IPS DF 6.9 (cell line): ENCODE measurements at regions not wholly inside any gene's neighbourhood (a gene's known extent, or its start where the extent isn't known, plus 50 kb on each side); places are given as distances from the start of the nearest gene placed in this dataset.

Source experiments
- DNase-seq: peaks from one replicate; pipeline ENCODE4 v3.0.0-alpha.2; 2013; ENCODE audit warnings: low read depth, low spot score
- H3K27ac ChIP-seq: one replicate; pipeline ENCODE4 v1.5.1; 2013; ENCODE audit warnings: low read length, control low read depth
- H3K27me3 ChIP-seq: 2 replicates; pipeline ENCODE4 v1.6.1; 2013; ENCODE audit warnings: mild to moderate bottlenecking, low read length; ENCODE audit not compliant: control insufficient read depth, insufficient read depth
- H3K36me3 ChIP-seq: 2 replicates; pipeline ENCODE4 v1.6.1; 2013; ENCODE audit warnings: low read length; ENCODE audit not compliant: control insufficient read depth, insufficient read depth
- H3K4me1 ChIP-seq: 2 replicates; pipeline ENCODE4 v1.6.1; 2013; ENCODE audit warnings: low read length; ENCODE audit not compliant: control insufficient read depth, insufficient read depth
- H3K4me3 ChIP-seq: 2 replicates; pipeline ENCODE4 v1.5.1; 2013; ENCODE audit warnings: mild to moderate bottlenecking, low read length
- H3K9me3 ChIP-seq: 2 replicates; pipeline ENCODE4 v1.6.1; 2013; ENCODE audit warnings: low read length, inconsistent platforms; ENCODE audit not compliant: control insufficient read depth, insufficient read depth
- WGBS: extraction: QIAGEN DNeasy Blood & Tissue Kit; methylation state at CpG from one replicate; pipeline ENCODE4 v1.1.7; 2013; ENCODE audit warnings: mixed read lengths, missing lambda C conversion rate; ENCODE audit not compliant: insufficient read length, insufficient coverage; 5-methylcytosine and 5-hydroxymethylcytosine counted together

DNA sequence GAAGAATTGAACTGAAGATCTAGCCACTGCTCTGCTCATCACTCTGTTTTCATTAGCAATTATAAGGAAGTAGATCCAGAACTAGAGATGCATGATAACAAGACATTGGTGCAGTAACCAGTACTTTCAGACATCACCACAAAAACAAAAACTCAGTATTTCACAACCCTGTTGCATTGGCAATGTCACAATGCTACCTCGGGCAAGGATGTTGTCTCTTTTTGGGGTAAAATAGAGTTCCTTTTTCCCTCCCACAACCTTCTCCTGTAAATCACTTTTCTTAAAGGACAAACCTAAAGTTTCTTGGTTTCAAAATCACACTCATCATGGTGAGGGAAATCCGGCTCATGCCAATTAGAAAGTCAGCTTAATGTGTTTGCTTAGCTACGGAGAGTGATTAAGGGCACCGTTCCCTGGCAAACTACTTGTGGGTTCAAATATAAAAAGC lies 420.1 kb upstream of the MEF2C start:
- Histone ChIP-seq H3K27me3 (no peaks in the 10 kb centered on the region), H3K4me1 (no peaks in the 10 kb centered on the region), H3K27ac (no peak overlapping the region), H3K36me3 (no peaks in the 10 kb centered on the region), H3K9me3 (no peaks in the 10 kb centered on the region), H3K4me3 (no peak overlapping the region)
- no CpG with 5 or more reads among the region's 4 CpGs for WGBS
- no peak for DNase-seq

DNA sequence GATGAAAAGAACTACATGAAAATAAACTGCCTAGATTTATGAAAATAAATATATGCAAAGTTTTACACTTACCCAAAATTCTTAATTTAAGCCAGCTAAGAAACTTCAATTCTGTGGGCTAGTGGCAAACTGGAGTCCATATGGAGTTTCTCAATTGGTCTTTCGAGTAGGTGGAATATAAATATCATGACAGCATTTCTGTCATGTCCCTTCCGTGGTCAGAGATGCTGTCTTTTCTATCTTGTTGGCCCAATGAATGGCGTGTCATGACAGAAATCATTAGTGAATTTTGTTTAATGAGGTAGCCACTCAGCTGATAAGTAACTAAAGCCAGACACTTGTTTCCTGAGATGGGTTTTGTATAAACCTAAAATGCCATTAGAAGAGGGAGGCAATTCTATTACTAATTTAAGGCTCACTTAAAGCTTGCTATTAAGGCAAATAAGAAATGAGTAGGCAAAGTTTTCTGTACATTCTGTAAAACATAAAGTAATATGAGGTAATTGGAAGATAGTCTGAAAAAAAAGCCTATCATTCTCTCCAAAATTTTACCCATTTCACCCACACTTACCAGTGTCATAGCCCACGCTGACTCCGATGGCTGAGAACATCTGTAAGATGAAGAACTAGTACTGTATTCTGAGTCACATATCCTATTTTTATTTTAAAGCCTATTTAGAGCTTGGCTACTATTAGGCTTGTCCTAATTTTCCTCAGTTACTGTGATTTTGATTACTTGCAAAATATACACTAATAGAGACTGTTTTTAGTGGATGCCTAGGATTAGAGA lies 419.3 kb upstream of the MEF2C start:
- Histone ChIP-seq H3K9me3 (no peaks in the 10 kb centered on the region), H3K36me3 (no peaks in the 10 kb centered on the region), H3K27ac (no peak overlapping the region), H3K4me1 (no peaks in the 10 kb centered on the region), H3K4me3 (no peak overlapping the region), H3K27me3 (no peaks in the 10 kb centered on the region)
- WGBS: no CpG with 5 or more reads among the region's 5 CpGs
- DNase-seq: no peak

DNA sequence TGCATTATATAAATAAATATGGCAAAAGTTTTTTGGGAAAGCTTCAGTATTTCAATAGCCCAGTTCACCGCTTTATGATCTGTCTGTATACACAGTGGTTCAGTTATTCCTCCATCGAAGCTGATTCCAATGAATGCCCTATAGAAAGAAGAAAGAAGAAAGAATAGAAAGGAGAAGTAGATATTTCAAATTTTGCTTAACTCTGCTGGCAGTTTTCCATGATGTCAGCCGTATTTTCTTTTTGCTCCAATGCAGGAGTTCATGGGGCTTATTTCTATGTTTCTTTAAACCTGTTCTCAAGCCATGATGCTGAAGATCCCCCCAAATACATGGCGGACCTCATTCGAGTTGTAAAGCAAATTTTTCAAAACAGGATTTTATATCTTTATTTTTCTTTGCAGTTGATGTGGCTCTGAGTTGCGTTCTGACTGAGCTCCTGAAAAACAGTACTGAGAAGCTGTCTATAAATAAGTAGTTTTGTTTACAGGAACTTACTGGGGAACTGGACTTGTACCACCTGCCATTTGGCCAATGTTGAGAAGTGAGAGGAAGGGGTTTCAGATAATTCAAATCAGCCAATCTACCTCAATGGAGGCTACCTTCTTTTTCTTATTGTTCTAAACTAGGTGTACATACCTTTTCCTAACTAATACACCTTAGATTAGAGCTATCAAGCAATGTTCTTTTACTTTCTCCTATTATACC lies 418.5 kb upstream of the MEF2C start:
- Histone ChIP-seq H3K27ac (no peak overlapping the region), H3K4me1 (no peaks in the 10 kb centered on the region), H3K27me3 (no peaks in the 10 kb centered on the region), H3K9me3 (no peaks in the 10 kb centered on the region), H3K36me3 (no peaks in the 10 kb centered on the region), H3K4me3 (no peak overlapping the region)
- no CpG with 5 or more reads among the region's 6 CpGs for WGBS
- DNase-seq: no peak

DNA sequence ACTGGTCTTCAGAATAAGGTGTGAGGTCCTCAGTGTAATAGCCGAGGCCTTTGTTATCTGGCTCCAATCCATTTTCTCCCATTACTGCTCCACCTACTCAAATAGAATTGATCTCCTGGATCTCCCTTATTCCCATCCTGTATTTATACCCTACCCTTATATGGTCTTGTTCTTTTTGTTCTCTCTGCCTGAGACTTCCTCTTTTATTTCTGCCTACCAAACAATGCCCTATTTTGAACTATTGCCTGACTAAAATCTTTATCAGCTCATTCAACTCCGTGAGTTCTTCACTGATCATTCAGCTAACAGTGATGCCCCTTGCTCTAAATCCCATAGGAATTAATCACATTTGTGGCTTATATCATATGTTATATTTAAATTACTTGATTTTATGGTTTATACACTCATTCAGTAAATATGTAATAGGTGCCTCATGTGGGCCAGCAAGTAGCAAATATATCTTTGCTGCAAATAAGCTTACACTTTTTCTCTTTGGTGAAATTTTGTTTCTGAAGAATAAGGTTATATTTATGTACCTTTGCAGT lies 417.5 kb upstream of the MEF2C start:
- Histone ChIP-seq H3K4me3 (no peak overlapping the region), H3K9me3 (no peaks in the 10 kb centered on the region), H3K4me1 (no peaks in the 10 kb centered on the region), H3K27ac (no peak overlapping the region), H3K36me3 (no peaks in the 10 kb centered on the region), H3K27me3 (no peaks in the 10 kb centered on the region)
- no CpG with 5 or more reads among the region's 2 CpGs for WGBS
- DNase-seq: no peak

DNA sequence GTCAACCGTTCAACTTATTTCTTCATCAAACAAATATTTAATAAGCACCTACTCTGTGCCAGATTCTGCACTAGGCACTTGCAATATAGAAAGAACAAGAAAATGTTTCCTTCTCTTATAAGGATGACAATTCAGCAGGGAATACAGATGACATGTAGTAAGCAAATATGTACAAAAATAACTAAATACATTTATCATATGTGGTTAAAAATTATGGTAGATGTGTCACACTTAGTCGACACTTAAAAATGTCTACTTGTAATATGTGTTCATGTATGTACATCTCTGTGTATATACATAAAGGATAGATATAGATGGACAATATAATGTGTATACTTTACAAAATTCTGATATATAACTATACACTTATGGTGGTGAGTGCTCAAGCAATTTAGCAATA lies 417.0 kb upstream of the MEF2C start:
- Histone ChIP-seq H3K27ac (no peak overlapping the region), H3K4me3 (no peak overlapping the region), H3K27me3 (no peaks in the 10 kb centered on the region), H3K4me1 (no peaks in the 10 kb centered on the region), H3K9me3 (no peaks in the 10 kb centered on the region), H3K36me3 (no peaks in the 10 kb centered on the region)
- WGBS: no CpG with 5 or more reads among the region's 2 CpGs
- DNase-seq: no peak

DNA sequence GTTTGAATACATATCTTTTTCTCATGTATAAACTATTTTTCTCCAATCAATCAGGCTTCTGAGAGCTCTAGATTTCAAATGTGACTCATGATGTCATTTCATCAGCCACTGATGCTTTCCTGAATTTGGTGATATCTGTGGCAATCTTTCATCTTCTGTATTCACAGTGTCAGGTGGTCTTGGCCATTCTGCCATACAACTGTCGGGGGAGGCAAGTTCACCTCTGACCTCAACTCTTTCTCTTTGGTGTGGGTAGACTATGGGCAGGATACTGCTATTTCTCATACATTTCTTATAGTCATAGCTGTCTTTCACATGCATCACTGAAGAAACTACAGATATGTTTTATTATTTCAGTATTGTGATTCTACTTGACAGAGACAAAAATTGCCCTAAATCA lies 414.1 kb upstream of the MEF2C start:
- Histone ChIP-seq H3K4me3 (no peak overlapping the region), H3K27me3 (no peaks in the 10 kb centered on the region), H3K36me3 (no peaks in the 10 kb centered on the region), H3K4me1 (no peaks in the 10 kb centered on the region), H3K27ac (no peak overlapping the region), H3K9me3 (no peaks in the 10 kb centered on the region)
- WGBS: no CpG with 5 or more reads among the region's 1 CpG
- no peak for DNase-seq

DNA sequence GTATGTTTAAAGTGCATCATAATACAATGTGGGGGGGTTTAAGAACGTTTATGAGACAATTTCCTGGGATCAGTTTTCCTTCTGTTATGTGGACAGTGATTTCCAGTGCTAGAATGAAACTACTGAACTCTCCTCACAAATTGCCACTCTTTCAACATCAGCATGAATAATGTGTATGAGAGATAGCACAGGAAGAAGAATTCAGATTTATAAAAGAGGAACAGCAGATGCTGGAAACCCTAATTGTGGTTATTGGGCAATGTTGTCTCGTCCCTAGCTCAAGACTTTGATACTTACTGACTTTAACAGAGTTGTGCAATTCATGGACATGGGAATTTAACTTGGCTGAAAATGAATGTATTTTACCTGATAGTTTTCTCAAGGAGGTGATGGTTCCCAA lies 410.8 kb upstream of the MEF2C start:
- Histone ChIP-seq H3K27me3 (no peaks in the 10 kb centered on the region), H3K27ac (no peak overlapping the region), H3K9me3 (no peaks in the 10 kb centered on the region), H3K36me3 (no peaks in the 10 kb centered on the region), H3K4me1 (no peaks in the 10 kb centered on the region), H3K4me3 (no peak overlapping the region)
- no CpG with 5 or more reads among the region's 2 CpGs for WGBS
- DNase-seq: no peak

DNA sequence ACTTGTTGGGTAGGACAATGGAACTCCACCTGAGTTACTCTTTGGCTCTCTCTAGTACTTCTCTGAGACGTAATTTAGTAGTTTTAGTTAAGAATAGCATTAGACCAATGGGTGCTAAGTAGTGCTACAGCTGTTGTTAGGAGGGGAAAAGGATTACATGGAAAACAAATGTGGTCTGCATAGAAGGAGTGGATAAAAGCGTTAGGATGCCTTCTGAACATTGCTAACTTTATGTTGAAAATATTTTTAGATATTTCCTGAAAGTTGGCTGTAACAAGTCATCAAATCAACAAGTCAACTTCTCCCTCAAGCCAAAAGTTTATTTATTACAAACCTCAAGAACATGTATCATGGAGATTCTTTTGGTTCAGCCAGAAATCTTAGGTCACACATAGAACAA lies 409.5 kb upstream of the MEF2C start:
- Histone ChIP-seq H3K36me3 (no peaks in the 10 kb centered on the region), H3K9me3 (no peaks in the 10 kb centered on the region), H3K4me1 (no peaks in the 10 kb centered on the region), H3K27me3 (no peaks in the 10 kb centered on the region), H3K4me3 (no peak overlapping the region), H3K27ac (no peak overlapping the region)
- DNase-seq: no peak
- no CpG with 5 or more reads among the region's 2 CpGs for WGBS

DNA sequence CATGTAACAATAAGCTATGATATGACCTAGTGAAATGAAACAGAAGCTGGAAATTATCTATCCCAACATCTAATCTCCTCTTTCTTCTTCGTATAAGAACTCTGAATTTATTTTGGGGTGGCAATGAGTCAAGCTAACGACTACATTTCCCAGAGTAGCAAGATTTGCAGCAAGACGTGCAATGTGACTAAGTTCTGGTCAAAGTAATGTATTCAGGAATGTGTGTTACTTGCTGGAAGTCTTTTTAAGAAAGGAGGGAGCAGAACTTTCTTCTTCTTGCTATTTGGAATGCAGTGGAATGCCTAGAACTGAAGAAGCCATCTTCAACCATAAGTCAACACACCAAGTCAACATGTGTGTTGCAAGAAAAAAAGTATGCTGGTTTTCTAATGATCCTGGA lies 406.6 kb upstream of the MEF2C start:
- Histone ChIP-seq H3K27ac (no peak overlapping the region), H3K9me3 (no peaks in the 10 kb centered on the region), H3K4me3 (no peak overlapping the region), H3K36me3 (no peaks in the 10 kb centered on the region), H3K4me1 (no peaks in the 10 kb centered on the region), H3K27me3 (no peaks in the 10 kb centered on the region)
- DNase-seq: no peak
- no CpG with 5 or more reads among the region's 3 CpGs for WGBS

DNA sequence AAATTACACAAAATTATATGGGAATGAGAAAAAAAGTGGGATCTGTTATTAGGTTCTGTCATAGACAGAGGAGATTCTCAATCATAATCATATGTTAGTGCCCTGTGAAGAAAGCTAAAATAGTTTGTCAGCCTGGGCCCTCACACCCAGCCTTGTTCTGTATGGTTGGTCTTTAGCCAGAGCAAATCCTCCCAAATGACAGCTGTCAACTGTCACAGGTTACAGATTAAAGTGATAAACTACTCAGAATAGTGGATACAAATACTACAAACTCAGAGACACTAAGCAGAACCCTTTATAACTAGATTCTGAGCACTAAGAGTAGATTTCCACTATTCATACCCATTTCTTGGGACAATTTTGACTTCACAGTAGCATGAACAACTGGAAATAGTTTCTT lies 405.0 kb upstream of the MEF2C start:
- no peak for DNase-seq
- Histone ChIP-seq H3K36me3 (no peaks in the 10 kb centered on the region), H3K9me3 (no peaks in the 10 kb centered on the region), H3K27me3 (no peaks in the 10 kb centered on the region), H3K4me3 (no peak overlapping the region), H3K4me1 (no peaks in the 10 kb centered on the region), H3K27ac (no peak overlapping the region)
